ENCODE measurements at regions not wholly inside any gene's neighbourhood (a gene's known extent, or its start where the extent isn't known, plus 50 kb on each side); places are given as distances from the start of the nearest gene placed in this dataset.

GRCh38 chr1:229991724-229992333 lies 75.2 kb upstream of the GALNT2 start:
- Histone ChIP-seq H3K36me3 (ENCODE audit: control insufficient read depth in 4 of 4, insufficient read depth in 3 of 4, low read depth in 1 of 4, low read length in 3 of 4) (no peaks in the 10 kb centered on the region), H3K9ac (ENCODE audit: low read depth in 1 of 2, low read length in 2 of 2) (no peak overlapping the region), H3K27ac (ENCODE audit: low read depth in 1 of 2, low read length in 2 of 2) (no peak overlapping the region), H3K27me3 (ENCODE audit: control insufficient read depth in 4 of 4, insufficient read depth in 4 of 4, low read length in 3 of 4) (no peaks in the 10 kb centered on the region), H3K9me3 (ENCODE audit: control insufficient read depth in 4 of 4, low read length in 3 of 4) (no peaks in the 10 kb centered on the region), H3K4me3 (ENCODE audit: low read depth in 1 of 3, low read length in 3 of 3) (no peak overlapping the region), H3K4me1 (ENCODE audit: control insufficient read depth in 4 of 4, insufficient read depth in 4 of 4, low read length in 3 of 4) (no peaks in the 10 kb centered on the region)
- TF ChIP-seq CTCF (IDR thresholded peaks at IDR 0.05; ENCODE audit: low read depth, low read length, missing input control): no peak
- TF ChIP-seq YY1 (IDR thresholded peaks at IDR 0.05): no peak
- no peak for TF ChIP-seq EGR1 (IDR thresholded peaks at IDR 0.05; ENCODE audit: low read depth in 2 of 2)
- no peak for TF ChIP-seq RXRA (IDR thresholded peaks at IDR 0.05)
- no peak for TF ChIP-seq FOXA2 (IDR thresholded peaks at IDR 0.05)
- TF ChIP-seq HNF4A (conservative IDR thresholded peaks at IDR 0.05): no peak
- 93% methylated on average over 6 of the region's 6 CpGs for WGBS
- no peak for DNase-seq (ENCODE audit: low spot score)

GRCh38 chr1:229993060-229993459 lies 74.0 kb upstream of the GALNT2 start:
- no peak for DNase-seq (ENCODE audit: low spot score)
- no peaks in the 10 kb centered on the region for H3K27me3 ChIP-seq (ENCODE audit: control insufficient read depth in 4 of 4, insufficient read depth in 4 of 4, low read length in 3 of 4)
- H3K9me3 ChIP-seq (ENCODE audit: control insufficient read depth in 4 of 4, low read length in 3 of 4): no peaks in the 10 kb centered on the region
- no peaks in the 10 kb centered on the region for H3K36me3 ChIP-seq (ENCODE audit: control insufficient read depth in 4 of 4, insufficient read depth in 3 of 4, low read depth in 1 of 4, low read length in 3 of 4)
- no peak overlapping the region for H3K4me3 ChIP-seq (ENCODE audit: low read depth in 1 of 3, low read length in 3 of 3)
- no peaks in the 10 kb centered on the region for H3K4me1 ChIP-seq (ENCODE audit: control insufficient read depth in 4 of 4, insufficient read depth in 4 of 4, low read length in 3 of 4)
- no peak overlapping the region for H3K9ac ChIP-seq (ENCODE audit: low read depth in 1 of 2, low read length in 2 of 2)
- H3K27ac ChIP-seq (ENCODE audit: low read depth in 1 of 2, low read length in 2 of 2): no peak overlapping the region
- no peak for TF ChIP-seq JUND (IDR thresholded peaks at IDR 0.05)
- TF ChIP-seq TAF1 (conservative IDR thresholded peaks at IDR 0.05): no peak
- no peak for TF ChIP-seq ATF3 (IDR thresholded peaks at IDR 0.05)
- TF ChIP-seq NR2F2 (IDR thresholded peaks at IDR 0.05): no peak
- no peak for TF ChIP-seq MAX (IDR thresholded peaks at IDR 0.05)
- TF ChIP-seq YY1 (IDR thresholded peaks at IDR 0.05): no peak
- TF ChIP-seq GABPA (IDR thresholded peaks at IDR 0.05 in 1 of 2, conservative IDR thresholded peaks at IDR 0.05 in 1 of 2): no peak
- no peak for TF ChIP-seq ZBTB33 (IDR thresholded peaks at IDR 0.05)
- TF ChIP-seq EGR1 (IDR thresholded peaks at IDR 0.05; ENCODE audit: low read depth in 2 of 2): no peak
- TF ChIP-seq RXRA (IDR thresholded peaks at IDR 0.05): no peak
- TF ChIP-seq CTCF (IDR thresholded peaks at IDR 0.05; ENCODE audit: low read depth, low read length, missing input control): no peak
- no peak for TF ChIP-seq HNF4G (IDR thresholded peaks at IDR 0.05)
- TF ChIP-seq FOXA2 (IDR thresholded peaks at IDR 0.05): no peak

All from liver (tissue), 8 donors.